Pancreas (tissue), 10 donors: ENCODE measurements at regions not wholly inside any gene's neighbourhood (a gene's known extent, or its start where the extent isn't known, plus 50 kb on each side); places are given as distances from the start of the nearest gene placed in this dataset.

Experiments used
- ATAC-seq, 4 donors: fragments of 200-7000 bp; cut with Tn5 transposase; one replicate each; pipeline versions ENCODE4 v1.8.0 to v1.9.1; 2020; ENCODE audit warnings: mild to moderate bottlenecking in 4 of 4, moderate library complexity in 4 of 4
- DNase-seq, 6 donors: peaks; one replicate each; pipeline ENCODE4 v3.0.0-alpha.2; 2020
- FAIRE-seq: peaks from 2 replicates; lab custom pipeline; 2012; peaks lifted over from hg19 to GRCh38; lab: Jason Lieb, UNC
- H3K27ac ChIP-seq, 4 donors: fragments of 200-600 bp; sonication (generic); 1 replicate in 3 of 4; 2 replicates in 1 of 4; pipeline versions ENCODE4 v1.5.0 to v1.8.0; 2020
- H3K27me3 ChIP-seq, 4 donors: fragments of 200-600 bp; one replicate each; pipeline ENCODE4 v1.8.0; 2021
- H3K36me3 ChIP-seq, 3 donors: fragments of 200-600 bp; sonication (generic) in 1 of 3; one replicate each; pipeline versions ENCODE4 v1.5.0 to v1.8.0; 2020 to 2021
- H3K4me1 ChIP-seq, 3 donors: fragments of 200-600 bp; one replicate each; pipeline ENCODE4 v1.8.0; 2021
- H3K4me3 ChIP-seq, 4 donors: fragments of 200-600 bp; sonication (generic) in 2 of 4; one replicate each; pipeline versions ENCODE4 v1.5.0 to v1.8.0; 2020 to 2021
- H3K9me3 ChIP-seq, 4 donors: fragments of 200-600 bp; one replicate each; pipeline ENCODE4 v1.8.0; 2021
- CTCF ChIP-seq, 4 donors: fragments of 200-600 bp; sonication (generic) in 3 of 4; IDR thresholded peaks; one replicate each; pipeline versions ENCODE4 v1.5.0 to v1.8.0; 2021; ENCODE audit warnings: antibody characterized with exemption in 4 of 4
- WGBS, 2 donors: extraction: QIAGEN DNeasy Blood & Tissue Kit; methylation state at CpG; one replicate each; pipeline ENCODE4 v1.1.7; 2013; 5-methylcytosine and 5-hydroxymethylcytosine counted together
- intact Hi-C, 3 donors: fragments of 100-400 bp; cut with DNase I; formaldehyde crosslinking; loops; one replicate each; pipeline versions ENCODE4 v1.11.1 to v1.14.2; 2022
- donor health status: healthy with polysubstance abuse.
- donor health status: DM: no; HTN: no; CAD: no; lungs with moderate emphysema.
- donor health status: DM: no; HTN: no; CAD: no.
- donor health status: control.
- donor health status: control.
- donor health status: Bipolar disorder and iron deficiency.
- donor health status: DM: yes; HTN: yes; CAD: no.
- donor health status: DM: no; HTN: no; CAD: no.
- donor health status: DM: no; HTN: no; CAD: no.
- donor health status: DM: yes; HTN: yes; CAD: no.

- intact Hi-C loops, result no loop called here
- DNase-seq (no peak), ATAC-seq (peak in 2 of 4 donors; percentile 12 to 16), FAIRE-seq (no peak)
- TF ChIP-seq CTCF (IDR thresholded peaks at IDR 0.05), result no peak
- no peaks in the 10 kb centered on the region for H3K9me3 ChIP-seq
- no peaks in the 10 kb centered on the region for H3K36me3 ChIP-seq
- WGBS, 2 donors, result 50 to 51% methylated on average over 9 of the region's 9 CpGs
- no peaks in the 10 kb centered on the region for H3K27me3 ChIP-seq
- H3K4me1 ChIP-seq, result peaks cover 0 to 5% (median 0%) of the 10 kb centered on the region in 3 donors
- H3K27ac ChIP-seq, result peak overlapping the region in 2 of 4 donors; percentile 71 to 73
- no peak overlapping the region for H3K4me3 ChIP-seq
Observed at GRCh38 chr10:31708474-31708873, 220.2 kb downstream of the ARHGAP12 start.

DNA sequence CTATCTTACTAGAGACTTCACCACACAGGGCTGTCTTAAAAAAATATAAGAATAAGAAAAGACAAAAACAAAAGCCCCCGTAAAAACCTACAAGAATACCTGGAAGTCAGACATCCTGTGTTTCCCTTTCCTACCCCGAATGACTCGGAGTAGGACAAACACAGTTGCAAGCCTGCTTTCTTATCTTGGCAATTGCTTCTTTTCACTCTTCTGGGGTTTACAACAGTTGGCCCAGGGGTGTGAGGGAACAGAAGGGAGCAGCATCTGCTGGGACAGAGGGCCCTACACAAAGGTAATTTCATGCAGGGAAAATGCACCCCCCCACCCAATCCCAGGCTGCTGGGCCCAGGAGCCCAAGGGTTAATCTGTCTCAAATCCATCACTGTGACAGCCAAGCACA lies 220.6 kb downstream of the ARHGAP12 start:
- H3K27me3 ChIP-seq, result no peaks in the 10 kb centered on the region
- WGBS, 2 donors, result 47 to 61% methylated on average over 3 of the region's 3 CpGs
- FAIRE-seq, result no peak

GRCh38 chr10:31707093-31708039 lies 221.3 kb downstream of the ARHGAP12 start:
- 56 to 57% methylated on average over 14 of the region's 14 CpGs for WGBS, 2 donors
- Histone ChIP-seq H3K9me3 (no peaks in the 10 kb centered on the region), H3K4me3 (no peak overlapping the region), H3K4me1 (peaks cover 0 to 5% (median 0%) of the 10 kb centered on the region in 3 donors), H3K27ac (peak overlapping the region in 3 of 4 donors; percentile 18 to 73 (median 71)), H3K36me3 (no peaks in the 10 kb centered on the region), H3K27me3 (no peaks in the 10 kb centered on the region)
- intact Hi-C loops, result no loop called here
- ATAC-seq (peak in 3 of 4 donors; percentile 60 to 79 (median 75)), DNase-seq (peak in 2 of 6 donors; percentile 13 to 55), FAIRE-seq (no peak)
- TF ChIP-seq CTCF (IDR thresholded peaks at IDR 0.05), result no peak

More for the DNA sequence above, 220.6 kb downstream of the ARHGAP12 start:
- H3K4me3 ChIP-seq, result no peak overlapping the region
- no peak for TF ChIP-seq CTCF (IDR thresholded peaks at IDR 0.05)
- intact Hi-C loops, result no loop called here
- no peak for DNase-seq
- H3K4me1 ChIP-seq, result peaks cover 0 to 5% (median 0%) of the 10 kb centered on the region in 3 donors
- H3K36me3 ChIP-seq, result no peaks in the 10 kb centered on the region
- no peaks in the 10 kb centered on the region for H3K9me3 ChIP-seq
- ATAC-seq, result no peak
- peak overlapping the region in 2 of 4 donors; percentile 71 to 73 for H3K27ac ChIP-seq

GRCh38 chr10:31706464-31707092 lies 222.1 kb downstream of the ARHGAP12 start:
- TF ChIP-seq CTCF (IDR thresholded peaks at IDR 0.05), result no peak
- Histone ChIP-seq H3K36me3 (no peaks in the 10 kb centered on the region), H3K4me1 (peaks cover 0 to 5% (median 0%) of the 10 kb centered on the region in 3 donors), H3K27me3 (no peaks in the 10 kb centered on the region), H3K27ac (peak overlapping the region in 3 of 4 donors; percentile 18 to 73 (median 71)), H3K4me3 (no peak overlapping the region), H3K9me3 (no peaks in the 10 kb centered on the region)
- DNase-seq, result no peak
- no peak for ATAC-seq
- intact Hi-C loops, result no loop called here
- no peak for FAIRE-seq
- 62 to 63% methylated on average over 7 of the region's 7 CpGs for WGBS, 2 donors
